ENCODE measurements at regions not wholly inside any gene's neighbourhood (a gene's known extent, or its start where the extent isn't known, plus 50 kb on each side); places are given as distances from the start of the nearest gene placed in this dataset.

DNA sequence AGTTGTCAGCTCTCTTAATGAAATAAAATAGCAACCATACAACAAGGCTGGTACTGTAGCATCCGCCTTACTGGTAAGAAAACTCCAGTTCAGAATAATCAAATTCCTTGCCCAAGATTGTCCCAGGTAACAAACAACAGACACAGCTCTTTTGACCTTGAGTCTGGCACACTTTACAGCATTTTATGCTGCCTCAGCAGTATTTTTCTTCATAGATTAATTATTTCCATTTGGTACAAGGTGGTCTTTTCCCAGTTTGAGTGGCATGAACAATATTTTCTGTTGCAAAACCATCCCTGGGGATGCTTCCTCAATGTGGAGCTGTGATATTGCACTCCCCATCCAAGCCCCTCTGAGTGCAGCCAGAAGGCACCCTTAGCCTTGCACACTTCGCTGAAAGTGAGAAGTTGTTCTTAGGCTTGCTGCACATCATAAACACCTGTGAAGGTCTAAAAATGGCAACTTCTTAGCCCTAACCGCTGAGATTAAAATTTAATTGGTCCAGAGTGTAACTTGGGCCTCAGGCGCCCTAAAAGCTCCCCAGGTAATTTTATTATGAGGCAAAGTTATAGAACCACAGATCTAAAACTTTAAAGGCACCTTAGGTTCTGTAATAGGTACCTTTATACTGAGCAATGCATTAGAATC, 523.3 kb downstream of the CMPK2 start:
- Histone ChIP-seq H3K9me3 (ENCODE audit: control insufficient read depth, low read depth, low read length) (no peaks in the 10 kb centered on the region), H3T11ph (ENCODE audit: low read length) (no peak overlapping the region), H3K27ac (ENCODE audit: insufficient read length, low read depth, low read length) (no peak overlapping the region), H3K9ac (ENCODE audit: extremely low read depth, insufficient read length, low read length) (no peak overlapping the region), H3K4ac (ENCODE audit: low read depth, low read length) (no peak overlapping the region), H3K27me3 (ENCODE audit: insufficient read depth, low read length) (no peaks in the 10 kb centered on the region), H2BK120ac (ENCODE audit: low read depth, low read length, poor library complexity, severe bottlenecking) (no peak overlapping the region), H4K20me1 (ENCODE audit: control insufficient read depth, insufficient read depth, insufficient read length) (no peaks in the 10 kb centered on the region), H2BK5ac (ENCODE audit: insufficient read length, low read length) (no peak overlapping the region), H3K56ac (ENCODE audit: insufficient read length, low read depth, low read length) (no peak overlapping the region), H2AFZ (ENCODE audit: low read length) (no peak overlapping the region), H3K23ac (ENCODE audit: insufficient read length, low read depth, low read length) (no peak overlapping the region), H2BK20ac (ENCODE audit: low read depth, low read length, poor library complexity, severe bottlenecking) (no peak overlapping the region), H4K5ac (ENCODE audit: insufficient read length, low read depth, low read length) (no peak overlapping the region), H2AK5ac (ENCODE audit: insufficient read length, low read length) (no peak overlapping the region), H2BK12ac (ENCODE audit: insufficient read length, low read depth, low read length) (no peak overlapping the region), H3K4me1 (ENCODE audit: insufficient read depth, low read length) (peaks cover 2% of the 10 kb centered on the region; the same call in 1 of the 2 replicates), H3K79me1 (ENCODE audit: insufficient read depth, low read depth, low read length, poor library complexity, severe bottlenecking) (no peaks in the 10 kb centered on the region), H4K91ac (ENCODE audit: insufficient read length, low read depth, low read length) (no peak overlapping the region), H4K8ac (replicated peaks; ENCODE audit: insufficient read length, low read depth, low read length) (no peak overlapping the region), H3K18ac (ENCODE audit: insufficient read length, low read depth, low read length) (no peak overlapping the region), H2BK15ac (ENCODE audit: low read depth, low read length) (no peak overlapping the region), H3K14ac (ENCODE audit: insufficient read depth, low read length) (no peak overlapping the region), H3K4me2 (ENCODE audit: insufficient read depth, insufficient read length, low read length) (no peak overlapping the region), H3K79me2 (ENCODE audit: insufficient read depth, low read length) (no peaks in the 10 kb centered on the region), H3K23me2 (ENCODE audit: insufficient read length, low read depth, low read length, poor library complexity, severe bottlenecking) (no peaks in the 10 kb centered on the region)
- Mint-ChIP-seq H3K27me3 (ENCODE audit: low read depth) (no peaks in the 10 kb centered on the region; the same call in 1 of the 2 replicates), H3K4me1 (peaks cover 4 to 7% of the 10 kb centered on the region in 2 experiments), H3K27ac (no peak overlapping the region), H3K9me3 (no peaks in the 10 kb centered on the region), H3K36me3 (ENCODE audit: insufficient read depth in 1 of 3, low read depth in 3 of 3) (no peaks in the 10 kb centered on the region), H3K4me3 (no peak overlapping the region)
- WGBS (ENCODE audit: extremely low coverage, insufficient read length, low lambda C conversion rate) = no CpG with 5 or more reads among the region's 4 CpGs
- TF ChIP-seq, protein P1, sequence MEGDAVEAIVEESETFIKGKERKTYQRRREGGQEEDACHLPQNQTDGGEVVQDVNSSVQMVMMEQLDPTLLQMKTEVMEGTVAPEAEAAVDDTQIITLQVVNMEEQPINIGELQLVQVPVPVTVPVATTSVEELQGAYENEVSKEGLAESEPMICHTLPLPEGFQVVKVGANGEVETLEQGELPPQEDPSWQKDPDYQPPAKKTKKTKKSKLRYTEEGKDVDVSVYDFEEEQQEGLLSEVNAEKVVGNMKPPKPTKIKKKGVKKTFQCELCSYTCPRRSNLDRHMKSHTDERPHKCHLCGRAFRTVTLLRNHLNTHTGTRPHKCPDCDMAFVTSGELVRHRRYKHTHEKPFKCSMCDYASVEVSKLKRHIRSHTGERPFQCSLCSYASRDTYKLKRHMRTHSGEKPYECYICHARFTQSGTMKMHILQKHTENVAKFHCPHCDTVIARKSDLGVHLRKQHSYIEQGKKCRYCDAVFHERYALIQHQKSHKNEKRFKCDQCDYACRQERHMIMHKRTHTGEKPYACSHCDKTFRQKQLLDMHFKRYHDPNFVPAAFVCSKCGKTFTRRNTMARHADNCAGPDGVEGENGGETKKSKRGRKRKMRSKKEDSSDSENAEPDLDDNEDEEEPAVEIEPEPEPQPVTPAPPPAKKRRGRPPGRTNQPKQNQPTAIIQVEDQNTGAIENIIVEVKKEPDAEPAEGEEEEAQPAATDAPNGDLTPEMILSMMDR (conservative IDR thresholded peaks at IDR 0.05) = no peak
- no peak for DNase-seq

Measured in H9 (cell line).